Endothelial cell of umbilical vein (primary cell): ENCODE measurements at regions not wholly inside any gene's neighbourhood (a gene's known extent, or its start where the extent isn't known, plus 50 kb on each side); places are given as distances from the start of the nearest gene placed in this dataset.

ENCODE experiments used
- EZH2 ChIP-seq: IDR thresholded peaks from 2 replicates; pipeline ENCODE4 v1.6.1; 2012; ENCODE audit warnings: borderline replicate concordance, low read depth, mild to moderate bottlenecking, moderate library complexity, low read length, inconsistent platforms; ENCODE audit not compliant: severe bottlenecking
- FOS ChIP-seq: IDR thresholded peaks from 2 replicates; pipeline ENCODE4 v1.6.1; 2011; ENCODE audit warnings: mild to moderate bottlenecking, low read length, moderate library complexity, borderline replicate concordance; ENCODE audit not compliant: insufficient read depth
- GATA2 ChIP-seq: IDR thresholded peaks from 2 replicates; pipeline ENCODE4 v1.7.0; 2011; ENCODE audit warnings: low read depth, mild to moderate bottlenecking, moderate library complexity, mixed read lengths, low read length; ENCODE audit not compliant: insufficient read length, insufficient read depth
- JUN ChIP-seq: IDR thresholded peaks from 2 replicates; pipeline ENCODE4 v1.6.1; 2011; ENCODE audit warnings: borderline replicate concordance, low read depth; ENCODE audit not compliant: insufficient read length, insufficient read depth
- POLR2A ChIP-seq: IDR thresholded peaks from 2 replicates; pipeline ENCODE4 v1.6.1; 2012; ENCODE audit warnings: low read depth, mild to moderate bottlenecking, control low read depth, low read length
- POLR2AphosphoS5 ChIP-seq: IDR thresholded peaks from 2 replicates; pipeline ENCODE4 v1.6.1; 2012; ENCODE audit warnings: low read depth, mild to moderate bottlenecking, control low read depth, low read length, moderate library complexity; ENCODE audit not compliant: insufficient read depth
- TF ChIP-seq, protein P1 (sequence below), 2 donors: IDR thresholded peaks; 1 replicate in 1 of 2; 2 replicates in 1 of 2; pipeline ENCODE4 v1.5.1; 2011; ENCODE audit warnings: low read length in 2 of 2, mild to moderate bottlenecking in 2 of 2, moderate library complexity in 2 of 2, control low read depth in 1 of 2, inconsistent platforms in 1 of 2, low read depth in 1 of 2; ENCODE audit not compliant: insufficient read depth in 1 of 2; ENCODE audit errors: extremely low read depth in 1 of 2
- TF ChIP-seq, protein P2 (sequence below): IDR thresholded peaks from 2 replicates; pipeline ENCODE4 v1.6.1; 2011; ENCODE audit not compliant: insufficient read depth, insufficient read length

DNA sequence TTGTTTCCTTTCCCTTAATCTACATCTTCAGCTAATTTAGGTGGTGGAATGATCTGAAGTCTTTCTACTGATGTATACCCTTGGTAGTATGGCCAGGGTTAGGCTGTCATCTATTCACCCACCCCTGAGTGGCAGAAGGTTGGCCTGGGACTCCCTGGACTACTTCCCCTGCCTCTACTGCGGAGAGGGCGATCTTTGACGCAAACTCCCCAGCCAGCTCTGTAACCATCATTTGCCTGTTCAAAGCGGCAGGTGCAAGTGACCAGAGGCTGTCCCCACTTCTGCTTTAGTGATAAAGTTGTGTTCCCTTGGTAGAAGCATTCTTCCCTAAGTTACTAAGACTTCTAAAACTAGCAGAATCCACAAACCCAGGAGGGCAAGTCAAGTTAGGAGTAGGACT, 70.8 kb upstream of the UNC5B start:
- TF ChIP-seq FOS (no peak), EZH2 (no peak), POLR2A (no peak), POLR2AphosphoS5 (no peak), JUN (no peak), GATA2 (no peak)
- TF ChIP-seq, protein P1, sequence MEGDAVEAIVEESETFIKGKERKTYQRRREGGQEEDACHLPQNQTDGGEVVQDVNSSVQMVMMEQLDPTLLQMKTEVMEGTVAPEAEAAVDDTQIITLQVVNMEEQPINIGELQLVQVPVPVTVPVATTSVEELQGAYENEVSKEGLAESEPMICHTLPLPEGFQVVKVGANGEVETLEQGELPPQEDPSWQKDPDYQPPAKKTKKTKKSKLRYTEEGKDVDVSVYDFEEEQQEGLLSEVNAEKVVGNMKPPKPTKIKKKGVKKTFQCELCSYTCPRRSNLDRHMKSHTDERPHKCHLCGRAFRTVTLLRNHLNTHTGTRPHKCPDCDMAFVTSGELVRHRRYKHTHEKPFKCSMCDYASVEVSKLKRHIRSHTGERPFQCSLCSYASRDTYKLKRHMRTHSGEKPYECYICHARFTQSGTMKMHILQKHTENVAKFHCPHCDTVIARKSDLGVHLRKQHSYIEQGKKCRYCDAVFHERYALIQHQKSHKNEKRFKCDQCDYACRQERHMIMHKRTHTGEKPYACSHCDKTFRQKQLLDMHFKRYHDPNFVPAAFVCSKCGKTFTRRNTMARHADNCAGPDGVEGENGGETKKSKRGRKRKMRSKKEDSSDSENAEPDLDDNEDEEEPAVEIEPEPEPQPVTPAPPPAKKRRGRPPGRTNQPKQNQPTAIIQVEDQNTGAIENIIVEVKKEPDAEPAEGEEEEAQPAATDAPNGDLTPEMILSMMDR (IDR thresholded peaks at IDR 0.05; ENCODE audit: extremely low read depth in 1 of 2, insufficient read depth in 1 of 2, low read depth in 1 of 2, low read length in 2 of 2): no peak
- TF ChIP-seq, protein P2, sequence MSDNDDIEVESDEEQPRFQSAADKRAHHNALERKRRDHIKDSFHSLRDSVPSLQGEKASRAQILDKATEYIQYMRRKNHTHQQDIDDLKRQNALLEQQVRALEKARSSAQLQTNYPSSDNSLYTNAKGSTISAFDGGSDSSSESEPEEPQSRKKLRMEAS: no peak
